ENCODE measurements at regions not wholly inside any gene's neighbourhood (a gene's known extent, or its start where the extent isn't known, plus 50 kb on each side); places are given as distances from the start of the nearest gene placed in this dataset.
"Not testable (repeated sequence)": the region's sequence is repeated elsewhere in the genome, so short reads cannot be mapped to it uniquely, and the experiment has no call there.

DNA sequence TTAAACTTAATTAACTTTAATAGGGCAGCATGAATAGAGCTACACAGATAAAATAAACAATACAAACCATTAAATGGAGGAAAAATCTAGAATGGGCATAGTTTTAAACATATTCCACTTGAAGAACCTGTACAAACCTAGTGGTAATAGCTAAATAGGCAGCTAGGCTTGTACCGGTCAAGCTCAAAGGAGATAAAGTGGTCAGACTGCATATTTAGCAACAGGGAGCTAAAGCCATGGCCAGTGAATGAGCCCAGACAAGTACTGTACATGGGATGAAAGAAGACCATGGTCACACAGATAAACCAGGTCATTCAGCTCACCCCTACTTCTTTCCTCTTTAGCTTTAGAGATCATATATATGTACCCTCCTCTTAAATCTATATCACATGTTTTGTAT, 186.6 kb upstream of the KRR1 start:
- no peak for DNase-seq

DNA sequence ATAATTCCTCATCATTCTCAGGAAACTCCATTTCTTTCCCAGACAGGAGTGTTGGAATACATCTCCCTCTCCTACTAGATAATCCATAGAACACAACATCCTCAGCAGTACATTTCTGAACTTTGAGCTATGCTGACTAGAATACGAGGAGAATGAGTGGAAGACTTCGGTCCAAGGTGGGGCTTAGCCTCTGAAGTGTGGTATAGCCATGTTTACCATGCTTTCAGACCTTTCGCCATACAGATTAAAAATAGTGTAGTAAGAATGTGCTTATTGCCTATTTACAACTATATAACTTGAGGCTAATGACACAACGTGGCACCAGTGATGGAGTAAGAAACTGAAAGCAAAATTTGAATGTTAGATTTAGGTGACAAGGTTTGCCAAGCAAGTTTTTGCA, 184.5 kb upstream of the KRR1 start:
- no peak for DNase-seq

DNA sequence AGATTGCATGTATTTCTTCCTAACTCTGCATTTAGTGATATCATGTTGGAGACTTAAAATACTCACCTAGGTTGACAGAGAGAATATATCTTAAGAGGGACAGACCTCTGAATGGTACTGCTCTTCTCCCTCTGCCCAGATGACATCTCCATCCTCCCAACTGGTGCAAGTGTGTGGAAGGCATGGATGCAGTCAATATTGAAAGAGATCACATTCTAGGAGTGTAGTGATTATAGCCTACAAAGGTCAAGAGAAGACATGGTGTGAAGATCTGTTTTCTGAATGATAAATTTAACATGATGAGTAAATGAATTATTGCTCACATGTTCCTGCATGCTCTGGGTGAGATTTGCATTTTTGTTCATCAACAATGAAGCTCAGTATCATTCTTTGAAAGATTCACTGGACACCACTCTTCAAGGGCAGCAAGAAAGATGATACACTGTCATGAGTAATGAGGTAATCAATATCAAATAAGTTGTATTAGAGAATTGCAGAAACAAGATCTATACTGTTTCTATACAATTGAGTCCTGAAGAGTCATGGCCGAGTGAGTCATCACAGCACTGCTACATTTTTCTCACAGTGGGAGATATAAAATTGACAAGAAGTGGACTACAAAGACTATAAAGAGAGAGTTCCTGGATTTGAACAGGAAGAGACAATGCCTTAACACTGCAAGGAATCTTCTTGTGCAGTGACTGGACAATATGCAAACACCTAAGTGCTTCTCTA, 183.3 kb upstream of the KRR1 start:
- no peak for DNase-seq

DNA sequence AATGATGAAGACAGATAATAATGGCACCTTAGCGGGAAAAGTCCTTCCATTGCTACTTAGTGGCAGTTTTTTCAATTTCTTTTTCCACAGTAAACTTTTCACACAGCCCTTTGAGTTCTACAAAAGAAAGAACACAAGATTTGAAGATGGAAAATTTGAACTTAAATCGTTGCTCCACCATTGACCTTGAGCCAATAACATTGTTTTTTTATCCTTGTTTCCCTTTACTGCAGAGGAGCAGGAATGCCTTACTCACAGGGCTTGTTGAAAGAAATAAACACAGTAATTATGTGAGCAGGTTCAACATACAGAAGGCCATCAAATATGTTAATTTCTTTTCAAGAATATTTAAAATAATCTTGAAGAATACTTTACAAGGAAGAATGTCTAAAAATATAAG, 181.5 kb upstream of the KRR1 start:
- no peak for DNase-seq

DNA sequence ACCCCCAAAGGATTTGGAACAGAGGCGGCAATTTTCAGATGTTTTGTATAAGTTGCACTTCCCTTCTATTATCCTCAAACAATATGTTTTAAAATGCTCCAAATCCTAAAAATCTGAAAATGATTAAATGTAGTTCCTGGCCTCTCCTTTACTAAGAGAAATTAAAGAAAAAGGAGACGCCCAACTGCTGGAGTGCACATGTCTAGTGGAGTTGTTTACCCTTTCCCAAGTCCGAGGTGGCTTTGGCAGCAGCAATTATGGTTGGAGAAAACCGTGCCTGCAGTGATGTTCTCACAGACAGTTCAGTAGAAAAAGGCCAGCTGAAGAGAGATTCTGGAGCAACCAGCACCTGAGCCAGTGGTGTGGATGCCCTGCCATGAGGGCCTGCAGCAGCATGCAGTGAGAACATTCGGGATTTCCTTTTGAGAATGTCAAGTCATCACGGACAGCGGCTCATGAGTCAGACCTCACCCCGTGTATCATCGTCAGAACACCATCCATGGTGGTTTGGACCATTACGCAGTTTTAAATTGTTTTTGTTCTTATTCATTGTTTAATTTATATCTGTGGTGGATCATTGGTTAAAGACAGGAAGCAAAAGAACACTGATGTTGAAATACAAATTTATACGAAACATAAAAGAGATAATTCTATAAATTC, 179.0 kb upstream of the KRR1 start:
- no peak for DNase-seq

DNA sequence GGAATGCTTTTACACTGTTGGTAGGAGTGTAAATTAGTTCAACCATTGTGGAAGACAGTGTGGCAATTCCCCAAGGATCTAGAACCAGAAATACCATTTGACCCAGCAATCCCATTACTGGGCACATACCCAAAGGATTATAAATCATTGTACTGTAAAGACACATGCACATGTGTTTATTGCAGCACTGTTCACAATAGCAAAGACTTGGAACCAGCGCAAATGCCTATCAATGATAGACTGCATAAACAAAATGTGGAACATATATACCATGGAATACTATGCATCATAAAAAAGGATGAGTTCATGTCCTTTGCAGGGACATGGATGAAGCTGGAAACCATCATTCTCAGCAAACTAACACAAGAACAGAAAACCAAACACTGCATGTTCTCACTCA, 174.8 kb upstream of the KRR1 start:
- not testable (repeated sequence) for DNase-seq

DNA sequence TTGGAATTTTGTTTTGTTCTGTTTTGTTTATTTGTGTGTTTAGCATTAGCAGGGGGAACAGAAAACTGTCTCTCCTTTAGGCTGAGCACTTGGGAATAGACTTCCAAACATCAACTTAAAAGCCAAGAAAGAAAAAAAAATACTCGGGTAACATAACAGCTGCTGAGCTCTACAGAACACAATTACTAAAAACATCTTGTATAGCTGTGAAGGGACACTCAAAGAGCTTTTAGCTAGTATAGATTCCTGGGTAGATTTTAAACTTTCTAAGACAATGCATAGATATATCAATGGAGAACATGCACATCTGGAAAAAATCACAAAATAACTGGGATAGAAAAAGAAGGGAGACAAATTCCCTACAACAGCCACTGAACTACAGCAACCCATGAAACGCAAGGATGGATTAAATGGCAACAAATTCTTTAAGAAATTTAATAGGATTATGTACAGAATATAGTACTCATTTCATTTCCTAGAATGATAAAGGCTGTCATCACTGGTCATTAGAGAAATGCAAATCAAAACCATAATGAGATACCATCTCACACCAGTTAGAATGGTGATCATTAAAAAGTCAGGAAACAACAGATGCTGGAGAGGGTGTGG, 174.3 kb upstream of the KRR1 start:
- no peak for DNase-seq

DNA sequence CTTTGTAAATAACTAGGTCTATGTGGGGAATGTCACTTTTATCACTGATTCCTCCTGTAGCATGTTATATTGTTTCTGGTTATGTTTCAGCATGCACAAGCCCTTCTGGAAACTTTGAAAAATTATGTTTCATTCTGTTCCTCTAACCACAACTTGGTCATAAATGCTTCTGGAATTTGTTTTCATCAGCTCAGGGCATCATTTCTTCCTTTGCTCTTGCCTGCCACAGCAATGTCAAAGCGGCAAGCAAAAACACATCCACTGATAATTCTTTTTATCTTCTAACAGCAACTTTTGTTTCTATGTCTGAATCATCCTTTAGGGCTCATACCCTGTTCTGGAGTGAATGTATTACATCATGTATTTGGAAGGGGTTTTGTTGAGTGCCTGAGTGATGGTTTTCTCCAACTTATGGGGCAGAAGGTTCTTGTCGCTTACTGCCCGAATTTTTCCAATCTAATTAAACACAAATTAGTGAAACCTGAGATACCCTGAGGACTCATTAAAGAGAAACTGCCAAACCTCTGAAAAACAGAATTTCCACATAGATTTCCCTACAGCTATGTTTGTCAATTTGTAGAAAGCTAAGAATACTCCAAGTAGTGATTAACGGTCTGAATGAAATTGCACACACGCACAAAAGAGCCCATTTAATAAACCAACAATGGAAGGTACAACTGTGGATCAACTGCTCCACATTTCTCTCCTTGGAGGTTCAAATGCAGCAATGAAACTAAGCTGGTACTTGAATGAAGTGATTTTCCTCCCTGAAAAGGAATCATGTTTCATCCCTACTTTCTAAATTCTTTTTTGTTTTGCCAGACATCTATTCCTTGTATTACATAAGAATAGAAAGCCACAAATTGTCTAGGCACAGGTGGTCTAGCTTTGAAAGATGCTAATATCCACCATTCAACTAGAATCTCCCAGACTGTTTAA, 173.5 kb upstream of the KRR1 start:
- no peak for DNase-seq

DNA sequence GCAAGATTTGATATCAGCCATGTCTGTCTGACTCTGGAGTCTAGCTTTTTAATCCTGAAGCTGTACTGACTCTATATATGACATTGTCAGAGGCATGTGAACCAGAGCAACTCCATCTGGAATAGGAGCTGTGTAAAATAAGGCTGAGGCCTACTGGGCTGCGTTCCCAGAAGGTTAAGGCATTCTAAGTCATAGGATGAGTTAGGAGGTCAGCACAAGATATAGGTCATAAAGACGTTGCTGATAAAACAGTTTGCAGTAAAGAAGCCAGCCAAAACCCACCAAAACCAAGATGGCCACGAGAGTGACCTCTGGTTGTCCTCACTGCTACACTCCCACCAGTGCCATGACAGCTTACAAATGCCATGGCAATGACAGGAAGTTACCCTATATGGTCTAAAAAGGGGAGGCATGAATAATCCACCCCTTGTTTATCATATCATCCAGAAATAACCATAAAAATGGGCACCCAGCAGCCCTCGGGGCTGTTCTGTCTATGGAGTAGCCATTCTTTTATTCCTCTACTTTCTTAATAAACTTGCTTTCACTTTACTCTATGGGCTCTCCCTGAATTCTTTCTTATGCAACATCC, 172.7 kb upstream of the KRR1 start:
- not testable (repeated sequence) for DNase-seq

DNA sequence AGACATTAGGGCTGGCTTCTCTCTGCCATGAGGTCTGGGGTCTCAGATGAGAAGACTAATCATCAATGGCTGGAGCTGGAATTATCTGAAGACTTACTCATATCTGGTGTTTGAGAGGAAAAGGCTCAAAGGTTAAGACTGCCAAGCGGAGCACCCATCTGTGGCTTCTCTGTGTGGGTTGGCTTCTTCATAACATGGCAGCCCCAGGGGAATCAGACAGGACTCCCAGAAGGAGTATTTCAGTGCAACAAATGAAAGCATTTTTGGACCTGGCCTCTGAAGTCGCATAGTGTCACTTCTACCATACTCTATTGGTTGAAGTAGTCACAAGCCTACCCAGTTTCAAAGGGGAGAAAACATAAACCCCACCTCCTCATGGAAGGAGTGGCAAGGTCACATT, 171.8 kb upstream of the KRR1 start:
- no peak for DNase-seq

DNA sequence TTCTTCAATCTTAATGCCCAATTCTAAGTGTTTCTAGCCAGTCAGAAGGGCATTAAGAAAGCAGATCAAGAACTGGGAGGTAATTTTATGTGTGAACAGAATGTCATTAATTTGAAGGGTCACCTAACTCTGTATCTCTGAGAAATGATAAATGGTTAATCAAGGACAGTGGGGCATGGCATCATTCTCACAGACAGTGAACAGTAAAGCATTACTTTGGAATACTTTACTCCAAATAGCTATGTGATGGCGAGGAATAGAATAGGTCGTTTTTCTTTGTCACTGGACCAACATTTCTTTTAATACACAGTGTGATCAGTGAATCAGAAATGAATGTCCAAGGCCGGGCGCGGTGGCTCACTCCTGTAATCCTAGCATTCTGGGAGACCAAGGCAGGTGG, 166.1 kb upstream of the KRR1 start:
- DNase-seq, result no peak

DNA sequence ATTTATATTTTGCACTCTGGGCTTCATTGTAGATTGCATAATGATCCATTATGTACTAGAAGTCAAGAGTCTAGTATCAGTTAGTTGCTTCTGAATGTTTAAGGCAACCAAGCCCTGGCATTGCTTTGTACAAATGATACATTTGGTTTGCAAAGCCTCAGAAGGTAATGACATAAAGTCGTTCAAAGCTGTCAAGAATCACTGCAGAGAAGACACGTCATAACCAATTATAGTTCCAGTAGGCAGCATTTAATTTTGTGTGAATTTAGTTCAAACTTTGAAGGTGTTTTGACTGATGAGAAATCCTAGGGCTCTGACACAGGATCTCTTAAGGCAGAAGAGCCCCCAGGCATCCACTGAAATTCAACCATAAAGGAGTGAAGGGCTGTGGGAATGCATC, 163.0 kb upstream of the KRR1 start:
- no peak for DNase-seq

DNA sequence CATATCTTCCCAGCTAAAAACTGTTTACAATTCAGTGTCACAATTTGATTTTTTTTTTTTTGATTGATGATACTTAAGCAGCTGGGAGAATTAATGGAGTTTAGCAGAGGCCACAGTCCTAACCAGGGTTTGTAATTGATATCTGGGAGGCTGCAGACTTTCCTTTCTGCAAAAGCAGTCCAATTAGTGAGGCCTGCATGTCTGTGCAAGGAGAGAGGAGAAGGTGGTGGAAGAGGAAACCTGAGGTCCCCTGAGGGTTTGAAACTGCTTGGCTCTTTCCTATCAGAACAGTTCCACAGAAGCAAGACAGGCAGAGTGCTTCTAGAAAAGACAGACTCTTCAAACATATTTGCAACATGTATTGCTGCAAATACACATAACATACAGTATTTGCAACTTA, 160.8 kb upstream of the KRR1 start:
- no peak for DNase-seq

DNA sequence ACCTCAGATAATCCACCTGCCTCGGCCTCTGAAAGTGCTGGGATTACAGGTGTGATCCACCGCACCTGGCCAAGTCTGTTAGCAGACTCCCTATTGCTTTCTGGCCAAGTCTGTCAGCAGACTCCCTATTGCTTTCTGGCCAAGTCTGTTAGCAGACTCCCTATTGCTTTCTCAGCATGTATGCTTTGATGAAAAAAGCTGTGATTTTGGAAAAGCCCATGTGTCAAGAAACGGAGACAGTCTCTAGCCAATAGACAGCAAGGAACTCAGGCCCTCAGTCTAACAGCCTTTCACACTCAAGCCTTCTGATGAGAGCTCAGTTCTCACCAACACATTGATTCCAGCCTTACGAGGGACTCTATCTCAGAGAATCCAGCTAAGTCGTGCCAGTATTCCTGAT, 158.8 kb upstream of the KRR1 start:
- DNase-seq, result no peak

DNA sequence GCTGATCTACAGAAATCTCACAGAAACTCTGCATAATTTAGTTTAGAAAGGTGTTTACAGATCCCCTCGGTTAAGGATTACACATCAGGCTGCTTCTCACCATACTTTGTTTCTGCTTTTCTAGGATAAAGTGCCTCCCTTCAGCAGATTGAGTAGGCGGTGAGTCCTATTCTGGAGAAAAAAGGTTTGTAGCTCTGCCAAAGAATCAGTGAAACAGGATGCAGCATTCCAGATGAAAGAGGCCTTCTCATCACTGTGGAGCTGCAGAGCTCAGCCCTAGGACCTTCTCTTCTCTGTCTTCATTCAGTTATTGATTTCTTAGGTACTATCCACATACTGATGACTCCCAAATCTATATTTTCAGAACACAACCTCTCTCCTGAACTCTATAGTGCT, 155.5 kb upstream of the KRR1 start:
- no peak for DNase-seq

DNA sequence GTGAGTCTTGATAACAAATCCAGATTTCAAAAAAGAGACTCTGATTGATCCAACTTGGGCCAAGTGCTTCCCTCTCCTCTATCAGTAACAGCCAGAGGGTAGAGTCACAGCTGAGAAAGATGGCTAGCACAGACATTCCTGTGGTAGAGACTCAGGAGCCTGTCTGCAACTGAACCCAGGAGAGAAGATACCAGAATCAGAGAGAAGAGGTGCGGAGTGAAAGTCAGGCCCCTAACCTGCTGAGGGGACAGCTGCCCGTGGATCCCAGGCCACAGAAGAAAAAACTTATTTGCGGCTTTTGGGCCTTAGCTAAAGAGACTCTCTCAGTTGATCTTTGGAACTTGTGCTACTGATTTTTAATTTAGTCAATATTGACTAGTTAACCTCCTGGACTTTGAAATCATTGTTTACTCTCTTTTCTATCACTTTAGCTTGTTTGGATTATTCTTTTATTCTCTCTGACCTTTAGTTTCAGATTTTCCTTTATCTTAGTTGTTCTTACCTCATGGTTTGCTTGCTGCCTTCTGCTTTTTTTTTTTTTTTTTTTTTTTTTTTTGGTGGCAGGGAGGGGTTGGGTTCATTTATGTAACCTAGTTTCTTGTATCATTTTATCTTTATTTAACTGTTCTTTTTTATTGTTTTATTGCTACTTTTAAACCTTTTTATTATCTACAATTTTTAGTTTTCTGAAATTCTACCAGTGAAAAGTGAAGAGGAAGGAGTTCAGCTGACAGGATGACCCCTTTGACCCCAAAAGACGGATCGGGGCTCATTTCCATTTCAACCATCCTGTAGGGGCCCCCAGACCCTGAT, 154.9 kb upstream of the KRR1 start:
- DNase-seq, result no peak

DNA sequence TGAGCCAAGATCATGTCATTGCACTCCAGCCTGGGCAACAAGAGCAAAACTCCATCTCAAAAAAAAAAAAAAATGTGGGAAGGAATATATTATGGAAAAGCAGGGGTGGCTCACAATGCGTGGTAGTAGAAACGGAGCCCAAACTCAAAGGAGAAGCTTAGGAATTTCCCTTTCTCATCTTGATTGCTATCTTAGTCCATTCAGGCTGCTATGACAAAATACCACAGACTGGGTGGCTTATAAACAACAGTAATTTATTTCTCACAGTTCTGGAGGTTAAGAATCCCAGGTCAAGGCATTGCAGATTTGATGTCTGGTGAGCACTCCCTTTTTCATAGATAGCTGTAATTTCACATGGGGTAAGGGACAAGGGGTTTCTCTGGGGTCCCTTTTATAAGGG, 153.8 kb upstream of the KRR1 start:
- DNase-seq, result no peak

DNA sequence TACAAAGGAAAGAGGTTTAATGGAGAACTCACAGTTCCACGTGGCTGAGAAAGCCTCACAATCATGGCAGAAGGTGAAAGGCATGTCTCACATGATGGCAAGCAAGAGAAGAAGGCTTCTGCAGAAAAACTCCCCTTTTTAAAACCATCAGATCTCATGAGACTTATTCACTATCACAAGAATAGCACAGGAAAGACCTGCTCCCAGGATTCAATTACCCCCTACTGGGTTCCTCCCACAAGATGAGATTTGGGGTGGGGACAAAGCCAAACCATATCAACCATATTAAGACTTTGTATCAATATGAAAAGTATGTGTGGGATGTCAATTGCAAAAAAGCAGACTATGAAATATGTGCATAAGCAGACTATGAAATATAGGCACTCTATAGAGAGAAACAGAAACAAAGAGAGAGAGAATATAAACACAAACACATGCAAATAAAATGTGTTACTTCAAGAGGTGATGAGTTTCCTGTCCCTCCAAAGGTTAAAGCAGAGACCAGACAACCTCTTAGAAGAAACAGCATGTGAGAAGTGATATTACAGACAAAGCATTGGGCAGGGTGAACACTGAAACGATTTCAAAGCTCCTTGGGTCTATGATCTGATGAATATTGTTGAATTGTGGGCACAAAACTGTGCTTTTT, 151.2 kb upstream of the KRR1 start:
- DNase-seq, result no peak

DNA sequence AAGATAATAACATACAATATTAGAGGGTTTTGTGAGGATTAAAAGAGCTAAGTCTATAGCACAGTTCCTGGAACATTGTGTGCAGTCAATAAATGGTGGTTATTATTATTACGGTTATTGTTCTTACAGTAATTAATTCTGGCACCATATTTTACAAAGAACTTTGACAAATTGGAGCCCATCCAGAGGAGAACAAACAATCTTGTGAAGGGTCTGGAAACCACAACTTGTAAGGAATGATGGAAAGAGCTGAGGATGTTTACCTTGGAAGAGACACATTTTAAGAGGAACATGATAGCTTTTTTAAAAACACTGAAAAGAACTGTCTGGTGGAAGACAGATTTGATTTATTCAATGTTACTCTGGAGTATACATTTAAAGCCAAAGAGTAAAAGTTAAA, 150.5 kb upstream of the KRR1 start:
- no peak for DNase-seq

DNA sequence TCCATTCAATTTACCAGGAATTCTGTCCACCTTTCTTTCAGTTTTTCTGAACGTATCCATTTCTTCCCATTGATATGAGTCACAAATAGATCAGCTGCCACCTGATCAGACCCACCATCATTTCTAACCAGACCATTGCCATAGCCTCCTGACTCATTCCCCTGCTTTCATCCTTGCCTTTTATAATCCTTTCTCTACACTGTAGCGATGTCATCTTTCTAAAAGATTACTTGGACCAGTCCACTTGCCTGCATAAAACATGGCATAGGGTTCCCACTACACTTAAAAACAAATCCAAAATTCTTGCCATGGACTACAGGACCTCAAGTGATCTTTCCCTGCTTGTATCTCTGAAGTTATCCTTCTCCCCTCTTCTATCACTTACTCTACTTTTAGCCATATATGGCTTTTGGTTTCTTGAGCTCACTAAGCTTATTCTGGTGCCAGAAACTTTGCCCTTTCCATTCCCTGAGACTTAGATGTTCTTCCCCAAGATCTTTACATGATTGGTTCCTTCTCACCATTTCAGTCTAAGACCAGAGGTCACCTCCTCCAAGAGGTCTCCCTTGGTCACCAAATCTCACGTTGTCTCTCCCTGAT, 149.5 kb upstream of the KRR1 start:
- no peak for DNase-seq

DNA sequence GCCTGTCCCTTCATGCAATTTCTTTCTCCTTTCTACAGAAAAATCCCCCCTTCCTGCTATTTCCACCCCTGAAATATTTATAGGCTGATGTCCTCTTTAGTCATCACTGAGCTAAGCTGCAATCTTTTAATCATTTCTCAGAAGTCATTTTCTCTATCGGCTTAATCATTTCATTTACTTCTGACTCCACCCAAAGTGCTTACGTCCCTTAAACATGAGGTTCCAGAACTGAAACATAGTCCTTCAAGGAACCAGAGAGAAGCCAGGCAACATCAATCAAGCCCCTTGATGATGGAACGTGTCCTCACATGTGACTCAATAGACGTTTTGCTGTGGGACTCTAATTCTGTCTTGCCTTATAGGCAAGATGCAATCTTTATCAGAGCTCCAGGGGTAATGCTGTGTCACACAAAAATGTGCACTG, 148.7 kb upstream of the KRR1 start:
- DNase-seq, result no peak
